Effector memory CD8-positive, alpha-beta T cell (primary cell): ENCODE measurements at regions not wholly inside any gene's neighbourhood (a gene's known extent, or its start where the extent isn't known, plus 50 kb on each side); places are given as distances from the start of the nearest gene placed in this dataset.

Experiments
- ATAC-seq: fragments of 150-1000 bp; cut with Tn5 transposase; replicated peaks from 2 replicates; pipeline ENCODE4 v1.10.0; 2021; ENCODE audit warnings: mild to moderate bottlenecking, moderate library complexity
- DNase-seq, 3 experiments: peaks; one replicate each; pipeline ENCODE4 v3.0.0; 2021
- H3K27ac Mint-ChIP-seq, 2 donors: one replicate each; pipeline ENCODE4 v1.8.0; 2022; ENCODE audit warnings: mild to moderate bottlenecking in 2 of 2, mixed read lengths in 2 of 2, moderate library complexity in 2 of 2
- H3K27me3 Mint-ChIP-seq, 2 donors: one replicate each; pipeline ENCODE4 v1.8.0; 2022; ENCODE audit warnings: mixed read lengths in 2 of 2
- H3K36me3 Mint-ChIP-seq: one replicate; pipeline ENCODE4 v1.8.0; 2022; ENCODE audit warnings: mild to moderate bottlenecking, moderate library complexity, mixed read lengths; ENCODE audit not compliant: insufficient read depth
- H3K4me1 Mint-ChIP-seq, 2 donors: one replicate each; pipeline ENCODE4 v1.8.0; 2022; ENCODE audit warnings: low read depth in 2 of 2, mixed read lengths in 2 of 2
- H3K4me3 Mint-ChIP-seq, 2 donors: one replicate each; pipeline ENCODE4 v1.8.0; 2022; ENCODE audit warnings: mild to moderate bottlenecking in 2 of 2, mixed read lengths in 2 of 2, moderate library complexity in 2 of 2
- H3K9me3 Mint-ChIP-seq, 2 donors: one replicate each; pipeline ENCODE4 v1.8.0; 2022; ENCODE audit warnings: mixed read lengths in 2 of 2

- Mint-ChIP-seq H3K27ac (no peak overlapping the region), H3K4me3 (no peak overlapping the region), H3K9me3 (peaks cover 9 to 16% of the 10 kb centered on the region in 2 donors), H3K4me1 (no peaks in the 10 kb centered on the region), H3K27me3 (no peaks in the 10 kb centered on the region), H3K36me3 (no peaks in the 10 kb centered on the region)
- ATAC-seq: no peak
- DNase-seq: no peak
These were observed 1364.4 kb downstream of the STIM2 start for GRCh38 chr4:28225050-28225449.

- no peaks in the 10 kb centered on the region for H3K4me1 Mint-ChIP-seq
- H3K9me3 Mint-ChIP-seq: peaks cover 9 to 16% of the 10 kb centered on the region in 2 donors
- no peak overlapping the region for H3K27ac Mint-ChIP-seq
- H3K4me3 Mint-ChIP-seq: no peak overlapping the region
- no peaks in the 10 kb centered on the region for H3K36me3 Mint-ChIP-seq
- ATAC-seq (no peak), DNase-seq (no peak)
- no peaks in the 10 kb centered on the region for H3K27me3 Mint-ChIP-seq
These were observed 1365.2 kb downstream of the STIM2 start for GRCh38 chr4:28225689-28226353.

- H3K36me3 Mint-ChIP-seq: no peaks in the 10 kb centered on the region
- H3K9me3 Mint-ChIP-seq: peaks cover 12 to 16% of the 10 kb centered on the region in 2 donors
- H3K27ac Mint-ChIP-seq: no peak overlapping the region
- no peak for ATAC-seq
- no peaks in the 10 kb centered on the region for H3K27me3 Mint-ChIP-seq
- DNase-seq: no peak
- H3K4me3 Mint-ChIP-seq: no peak overlapping the region
- no peaks in the 10 kb centered on the region for H3K4me1 Mint-ChIP-seq
These were observed 1366.3 kb downstream of the STIM2 start for GRCh38 chr4:28226962-28227361.

DNA sequence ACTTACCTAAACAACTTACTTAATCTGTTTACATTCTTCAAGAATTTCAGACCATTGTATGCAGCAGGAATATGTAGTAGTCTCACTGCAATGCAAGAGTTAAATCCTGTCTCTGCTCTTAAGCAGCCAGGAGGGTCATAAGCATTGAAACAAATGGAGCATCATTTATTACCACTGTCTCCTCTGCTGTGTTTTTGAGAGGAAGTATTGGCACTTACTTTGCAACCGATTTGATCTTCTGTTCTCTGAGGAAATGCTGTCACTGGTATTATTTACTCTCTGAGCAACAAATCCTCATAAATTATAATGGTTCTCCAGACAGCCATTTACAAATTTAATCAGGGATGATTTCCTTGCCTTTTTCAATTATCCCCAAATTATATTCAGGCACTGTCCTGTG, 1367.1 kb downstream of the STIM2 start:
- H3K9me3 Mint-ChIP-seq: peaks cover 9 to 14% of the 10 kb centered on the region in 2 donors
- no peaks in the 10 kb centered on the region for H3K4me1 Mint-ChIP-seq
- H3K27me3 Mint-ChIP-seq: no peaks in the 10 kb centered on the region
- no peaks in the 10 kb centered on the region for H3K36me3 Mint-ChIP-seq
- no peak overlapping the region for H3K27ac Mint-ChIP-seq
- H3K4me3 Mint-ChIP-seq: no peak overlapping the region
- ATAC-seq (no peak), DNase-seq (no peak)

GRCh38 chr4:28228561-28229491, 1368.2 kb downstream of the STIM2 start:
- H3K27me3 Mint-ChIP-seq: no peaks in the 10 kb centered on the region
- no peak overlapping the region for H3K4me3 Mint-ChIP-seq
- DNase-seq (no peak), ATAC-seq (no peak)
- H3K27ac Mint-ChIP-seq: no peak overlapping the region
- no peaks in the 10 kb centered on the region for H3K36me3 Mint-ChIP-seq
- peaks cover 7% of the 10 kb centered on the region in 2 donors for H3K9me3 Mint-ChIP-seq
- H3K4me1 Mint-ChIP-seq: no peaks in the 10 kb centered on the region

GRCh38 chr4:28232376-28232775, 1371.7 kb downstream of the STIM2 start:
- Mint-ChIP-seq H3K36me3 (no peaks in the 10 kb centered on the region), H3K27me3 (no peaks in the 10 kb centered on the region)

DNA sequence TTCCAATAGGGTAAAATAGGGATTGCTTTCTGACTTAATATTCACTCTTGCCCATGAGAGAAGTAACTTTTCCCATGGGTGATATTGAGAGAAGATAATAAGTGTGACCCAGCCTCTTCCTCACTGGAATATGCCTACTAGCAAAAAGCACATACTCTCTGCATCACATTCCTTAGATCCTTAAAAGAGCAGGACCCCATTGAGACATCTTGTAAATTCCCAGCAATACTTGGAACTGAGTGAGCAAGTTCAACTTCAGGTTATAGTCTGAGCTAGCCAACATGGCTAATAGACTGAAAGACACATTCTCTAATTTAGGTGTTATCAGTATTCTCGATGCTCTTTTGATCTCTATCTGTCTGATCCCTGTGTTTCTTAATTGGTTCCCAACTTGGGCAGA, 1372.3 kb downstream of the STIM2 start:
- no peaks in the 10 kb centered on the region for H3K27me3 Mint-ChIP-seq
- DNase-seq (no peak), ATAC-seq (no peak)
- no peak overlapping the region for H3K27ac Mint-ChIP-seq
- no peak overlapping the region for H3K4me3 Mint-ChIP-seq
- no peaks in the 10 kb centered on the region for H3K4me1 Mint-ChIP-seq
- H3K9me3 Mint-ChIP-seq: peaks cover 1 to 5% of the 10 kb centered on the region in 2 donors
- H3K36me3 Mint-ChIP-seq: no peaks in the 10 kb centered on the region

More at GRCh38 chr4:28232376-28232775, 1371.7 kb downstream of the STIM2 start:
- H3K4me3 Mint-ChIP-seq: no peak overlapping the region
- no peaks in the 10 kb centered on the region for H3K4me1 Mint-ChIP-seq
- no peak for DNase-seq
- ATAC-seq: no peak
- no peak overlapping the region for H3K27ac Mint-ChIP-seq
- peaks cover 0 to 5% of the 10 kb centered on the region in 2 donors for H3K9me3 Mint-ChIP-seq

DNA sequence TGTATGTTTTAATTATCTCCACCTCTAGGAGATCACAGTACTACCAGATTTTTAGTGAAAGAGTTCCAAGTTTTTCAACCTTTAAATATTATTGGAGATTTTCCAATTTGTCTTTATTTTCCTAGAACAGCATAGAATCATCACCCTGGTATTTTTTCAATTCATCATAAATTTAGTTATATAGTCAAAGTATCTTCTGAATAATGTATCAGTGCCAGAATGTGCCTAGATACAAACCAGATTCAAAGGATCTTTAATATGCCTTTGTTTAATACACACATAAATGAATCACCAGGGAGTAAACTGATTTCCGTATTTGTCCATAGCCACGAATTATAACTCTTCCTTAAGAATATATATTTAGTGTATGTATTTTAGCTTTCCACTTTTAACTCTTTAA, 1373.1 kb downstream of the STIM2 start:
- H3K4me3 Mint-ChIP-seq: no peak overlapping the region
- H3K27ac Mint-ChIP-seq: no peak overlapping the region
- ATAC-seq (no peak), DNase-seq (no peak)
- peaks cover 5 to 9% of the 10 kb centered on the region in 2 donors for H3K9me3 Mint-ChIP-seq
- H3K27me3 Mint-ChIP-seq: no peaks in the 10 kb centered on the region
- H3K36me3 Mint-ChIP-seq: no peaks in the 10 kb centered on the region
- H3K4me1 Mint-ChIP-seq: no peaks in the 10 kb centered on the region

GRCh38 chr4:28238876-28239275, 1378.2 kb downstream of the STIM2 start:
- ATAC-seq (no peak), DNase-seq (no peak)
- no peaks in the 10 kb centered on the region for H3K4me1 Mint-ChIP-seq
- no peaks in the 10 kb centered on the region for H3K36me3 Mint-ChIP-seq
- no peak overlapping the region for H3K4me3 Mint-ChIP-seq
- H3K27ac Mint-ChIP-seq: no peak overlapping the region
- H3K9me3 Mint-ChIP-seq: peaks cover 3 to 12% of the 10 kb centered on the region in 2 donors
- H3K27me3 Mint-ChIP-seq: no peaks in the 10 kb centered on the region

DNA sequence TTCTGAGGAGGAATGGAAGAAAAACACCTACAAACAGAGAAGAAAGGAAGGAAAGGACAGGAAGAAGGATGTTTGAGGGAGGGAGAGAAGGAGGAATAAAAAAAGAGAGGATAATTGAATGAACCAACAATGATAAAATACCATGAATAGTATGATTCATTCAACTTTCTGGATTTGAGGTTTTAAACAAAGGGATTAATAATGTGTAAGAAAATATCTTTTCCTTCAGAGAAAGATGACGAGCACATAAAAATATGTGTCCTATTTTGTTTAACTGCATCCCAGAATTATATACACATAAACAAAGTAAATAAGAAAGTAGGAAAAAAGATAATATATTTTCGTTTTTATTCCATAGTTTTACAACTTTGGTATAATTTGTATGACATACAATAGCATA, 1380.4 kb downstream of the STIM2 start:
- no peak overlapping the region for H3K27ac Mint-ChIP-seq
- DNase-seq: no peak
- no peaks in the 10 kb centered on the region for H3K4me1 Mint-ChIP-seq
- peaks cover 4 to 19% of the 10 kb centered on the region in 2 donors for H3K9me3 Mint-ChIP-seq
- no peak overlapping the region for H3K4me3 Mint-ChIP-seq
- no peak for ATAC-seq
- no peaks in the 10 kb centered on the region for H3K27me3 Mint-ChIP-seq
- H3K36me3 Mint-ChIP-seq: no peaks in the 10 kb centered on the region

GRCh38 chr4:28247805-28248204, 1387.2 kb downstream of the STIM2 start:
- Mint-ChIP-seq H3K36me3 (no peaks in the 10 kb centered on the region), H3K4me3 (no peak overlapping the region), H3K27ac (no peak overlapping the region), H3K4me1 (no peaks in the 10 kb centered on the region), H3K27me3 (no peaks in the 10 kb centered on the region), H3K9me3 (peaks cover 4 to 21% of the 10 kb centered on the region in 2 donors)
- ATAC-seq: no peak
- no peak for DNase-seq

DNA sequence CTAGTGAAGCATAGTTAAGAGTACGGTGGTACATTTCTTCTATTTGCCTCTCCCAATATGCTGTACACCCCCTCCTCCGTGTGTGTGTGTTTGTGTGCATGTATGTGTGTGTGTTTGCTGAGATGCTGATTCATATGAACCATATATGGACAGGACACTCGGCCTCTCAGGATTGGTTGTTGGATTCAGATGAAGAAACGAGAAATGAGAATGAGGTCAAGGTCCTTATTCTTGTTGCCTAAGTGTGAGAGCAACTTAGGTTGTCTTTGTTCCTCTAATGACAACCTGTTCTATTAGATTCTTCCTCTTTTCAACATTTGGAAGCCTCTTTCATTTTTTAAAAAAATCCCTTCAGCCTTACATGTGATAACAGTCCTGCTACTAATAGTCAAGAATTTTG, 1387.6 kb downstream of the STIM2 start:
- Mint-ChIP-seq H3K4me1 (no peaks in the 10 kb centered on the region), H3K4me3 (no peak overlapping the region), H3K27ac (no peak overlapping the region), H3K9me3 (peaks cover 4 to 21% of the 10 kb centered on the region in 2 donors), H3K36me3 (no peaks in the 10 kb centered on the region), H3K27me3 (no peaks in the 10 kb centered on the region)
- no peak for ATAC-seq
- no peak for DNase-seq

GRCh38 chr4:28250646-28251045, 1390.0 kb downstream of the STIM2 start:
- ATAC-seq: no peak
- Mint-ChIP-seq H3K4me3 (no peak overlapping the region), H3K9me3 (peaks cover 5 to 35% of the 10 kb centered on the region in 2 donors), H3K27ac (no peak overlapping the region), H3K36me3 (no peaks in the 10 kb centered on the region), H3K27me3 (no peaks in the 10 kb centered on the region), H3K4me1 (no peaks in the 10 kb centered on the region)
- DNase-seq: no peak

GRCh38 chr4:28251831-28252230, 1391.2 kb downstream of the STIM2 start:
- Mint-ChIP-seq H3K27ac (no peak overlapping the region), H3K36me3 (no peaks in the 10 kb centered on the region), H3K27me3 (no peaks in the 10 kb centered on the region), H3K4me1 (no peaks in the 10 kb centered on the region), H3K9me3 (peaks cover 8 to 38% of the 10 kb centered on the region in 2 donors), H3K4me3 (no peak overlapping the region)
- ATAC-seq: no peak
- DNase-seq: no peak
